Breast epithelium (tissue), 3 donors: ENCODE measurements at regions not wholly inside any gene's neighbourhood (a gene's known extent, or its start where the extent isn't known, plus 50 kb on each side); places are given as distances from the start of the nearest gene placed in this dataset.

Experiments used
- POLR2A ChIP-seq: fragments of 450-650 bp; IDR thresholded peaks from one replicate; pipeline ENCODE4 v1.6.1; 2016; ENCODE audit warnings: antibody characterized with exemption, mild to moderate bottlenecking, moderate library complexity
- POLR2AphosphoS5 ChIP-seq, 3 donors: sonication (generic); formaldehyde crosslinking; IDR thresholded peaks; one replicate each; pipeline ENCODE4 v1.6.1; 2017; ENCODE audit warnings: antibody characterized with exemption in 3 of 3
- TF ChIP-seq, protein P1 (sequence below), 3 donors: fragments of 450-650 bp; IDR thresholded peaks; one replicate each; pipeline ENCODE4 v1.5.1; 2016 to 2017; ENCODE audit warnings: antibody characterized with exemption in 3 of 3, mild to moderate bottlenecking in 3 of 3, moderate library complexity in 3 of 3

DNA sequence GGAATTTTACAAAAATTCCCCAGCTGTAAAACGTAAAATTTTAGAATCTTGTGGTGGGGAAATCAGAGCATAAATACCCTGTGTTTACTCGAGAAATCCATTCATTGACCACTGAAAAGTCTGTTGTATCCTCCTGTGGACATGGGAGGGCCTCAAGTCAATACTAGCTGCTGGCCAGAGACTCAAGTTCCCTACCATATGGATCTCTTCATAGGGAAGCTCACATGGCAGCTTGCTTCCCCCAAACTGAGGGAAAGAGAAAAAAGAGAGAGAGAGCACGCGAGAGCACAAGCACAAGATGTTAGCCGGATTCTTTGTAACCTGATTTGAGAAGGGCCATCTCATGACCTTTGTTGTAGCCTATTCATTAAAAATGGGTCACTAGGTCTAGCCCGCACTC lies 591.9 kb downstream of the LRRC70 start:
- no peak for TF ChIP-seq POLR2AphosphoS5 (IDR thresholded peaks at IDR 0.05)
- TF ChIP-seq, protein P1, sequence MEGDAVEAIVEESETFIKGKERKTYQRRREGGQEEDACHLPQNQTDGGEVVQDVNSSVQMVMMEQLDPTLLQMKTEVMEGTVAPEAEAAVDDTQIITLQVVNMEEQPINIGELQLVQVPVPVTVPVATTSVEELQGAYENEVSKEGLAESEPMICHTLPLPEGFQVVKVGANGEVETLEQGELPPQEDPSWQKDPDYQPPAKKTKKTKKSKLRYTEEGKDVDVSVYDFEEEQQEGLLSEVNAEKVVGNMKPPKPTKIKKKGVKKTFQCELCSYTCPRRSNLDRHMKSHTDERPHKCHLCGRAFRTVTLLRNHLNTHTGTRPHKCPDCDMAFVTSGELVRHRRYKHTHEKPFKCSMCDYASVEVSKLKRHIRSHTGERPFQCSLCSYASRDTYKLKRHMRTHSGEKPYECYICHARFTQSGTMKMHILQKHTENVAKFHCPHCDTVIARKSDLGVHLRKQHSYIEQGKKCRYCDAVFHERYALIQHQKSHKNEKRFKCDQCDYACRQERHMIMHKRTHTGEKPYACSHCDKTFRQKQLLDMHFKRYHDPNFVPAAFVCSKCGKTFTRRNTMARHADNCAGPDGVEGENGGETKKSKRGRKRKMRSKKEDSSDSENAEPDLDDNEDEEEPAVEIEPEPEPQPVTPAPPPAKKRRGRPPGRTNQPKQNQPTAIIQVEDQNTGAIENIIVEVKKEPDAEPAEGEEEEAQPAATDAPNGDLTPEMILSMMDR (IDR thresholded peaks at IDR 0.05), result no peak
- no peak for TF ChIP-seq POLR2A
